ENCODE measurements at regions not wholly inside any gene's neighbourhood (a gene's known extent, or its start where the extent isn't known, plus 50 kb on each side); places are given as distances from the start of the nearest gene placed in this dataset.

DNA sequence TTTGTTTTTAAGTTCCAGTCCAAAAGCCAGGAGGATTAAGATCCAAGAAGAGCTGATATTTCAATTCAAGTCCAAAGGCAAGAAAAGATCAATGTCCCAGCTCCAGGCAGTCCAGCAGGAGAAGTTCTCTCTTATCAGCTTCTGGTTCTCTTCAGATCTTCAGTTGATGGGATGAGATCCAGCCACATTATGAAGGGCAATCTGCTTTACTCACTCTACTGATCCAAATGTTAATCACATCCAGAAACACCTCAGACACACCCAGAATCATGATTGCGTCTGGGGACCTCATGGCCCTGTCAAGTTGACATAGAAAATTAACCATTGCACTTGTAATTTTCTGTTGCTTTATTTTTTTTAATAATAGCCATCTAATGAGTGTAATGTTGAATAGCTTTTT is 178.4 kb downstream of the HERPUD2 start:
- no peak for TF ChIP-seq POLR2A (IDR thresholded peaks at IDR 0.05; ENCODE audit: low read depth, low read length)
- no peak for TF ChIP-seq SPI1 (IDR thresholded peaks at IDR 0.05; ENCODE audit: low read depth, low read length)
- no peak for TF ChIP-seq POLR2AphosphoS5 (IDR thresholded peaks at IDR 0.05; ENCODE audit: low read depth, low read length)
- no peak for TF ChIP-seq TAF1 (IDR thresholded peaks at IDR 0.05; ENCODE audit: low read depth, low read length)
- TF ChIP-seq PAX5 (IDR thresholded peaks at IDR 0.05; ENCODE audit: insufficient read depth, low read length, severe bottlenecking) = no peak
- TF ChIP-seq POU2F2 (IDR thresholded peaks at IDR 0.05; ENCODE audit: low read depth, low read length) = no peak

Data from GM12891 (cell line).